CD4-positive, alpha-beta T cell treated with Interleukin-4 for 4 hours (primary cell): ENCODE measurements at regions not wholly inside any gene's neighbourhood (a gene's known extent, or its start where the extent isn't known, plus 50 kb on each side); places are given as distances from the start of the nearest gene placed in this dataset.

Experiments
- DNase-seq: peaks from one replicate; pipeline ENCODE4 v3.0.0-alpha.2; 2020

DNA sequence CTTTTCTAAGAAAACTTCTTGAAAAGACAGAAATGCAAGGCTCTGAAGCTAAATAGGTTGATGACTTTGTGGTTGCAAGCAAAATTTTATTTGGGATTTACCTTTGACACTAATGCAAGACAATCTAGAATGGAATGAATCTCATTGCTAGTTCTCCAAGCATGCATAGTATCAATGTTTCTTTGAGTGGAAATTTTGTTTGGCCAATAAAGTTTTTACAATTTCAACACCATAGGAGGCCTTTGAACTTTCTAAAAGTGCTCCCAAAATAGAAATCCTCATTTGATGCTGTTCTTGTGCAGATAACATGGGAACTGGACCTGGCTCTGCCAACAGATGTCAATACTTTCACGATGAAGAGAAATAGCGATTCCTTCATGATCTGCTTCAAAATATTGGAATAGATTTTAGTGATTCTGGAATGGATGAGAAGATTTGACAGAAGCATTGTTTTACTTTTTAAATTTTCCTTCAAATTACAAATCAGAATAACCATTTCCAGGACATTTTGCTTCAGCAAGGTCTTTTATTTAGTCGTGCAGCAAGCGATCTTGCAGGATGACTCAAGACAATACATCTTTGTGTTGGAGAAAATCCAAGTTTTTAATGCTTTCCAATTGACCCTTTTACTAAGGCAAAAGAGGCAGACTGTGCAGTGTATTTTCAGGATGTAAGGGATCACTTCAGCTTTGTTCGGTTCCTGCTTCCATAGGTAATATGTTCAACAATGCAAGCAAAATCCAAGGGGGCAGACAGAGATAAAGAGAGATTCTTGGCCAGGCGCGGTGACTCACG lies 51.7 kb upstream of the OTUD4 start:
- no peak for DNase-seq

DNA sequence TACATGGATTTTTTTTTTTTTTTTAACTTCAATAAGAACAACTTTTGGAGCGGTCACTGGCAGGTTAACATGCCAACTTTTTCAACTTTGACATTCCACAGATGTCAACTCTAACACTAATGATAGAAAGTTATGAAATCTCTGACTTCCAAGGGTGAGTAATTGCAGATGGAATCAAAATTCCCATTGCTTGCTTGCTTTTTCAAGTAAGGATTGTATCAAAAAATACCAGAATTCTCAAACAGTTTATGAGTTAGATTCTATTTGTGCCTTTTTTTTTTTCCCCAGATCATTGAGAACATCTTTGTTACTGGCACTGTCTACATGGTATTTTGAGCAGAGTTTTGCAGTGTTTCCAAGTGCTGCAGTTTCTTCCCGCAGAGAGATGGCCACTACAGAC lies 50.3 kb upstream of the OTUD4 start:
- no peak for DNase-seq
